Fibroblast of lung (primary cell): ENCODE measurements at regions not wholly inside any gene's neighbourhood (a gene's known extent, or its start where the extent isn't known, plus 50 kb on each side); places are given as distances from the start of the nearest gene placed in this dataset.

ENCODE experiments used
- DNase-seq, 2 donors: peaks; one replicate each; pipeline versions ENCODE4 v3.0.0 to v3.0.0-alpha.2; 2010; ENCODE audit warnings: low read depth in 2 of 2
- H2AFZ ChIP-seq: 2 replicates; pipeline ENCODE4 v1.5.1; 2012; ENCODE audit warnings: low read length, control low read depth, inconsistent platforms
- H3K27ac ChIP-seq: 2 replicates; pipeline ENCODE4 v1.5.1; 2011; ENCODE audit warnings: low read length, control low read depth; ENCODE audit not compliant: insufficient read depth
- H3K27me3 ChIP-seq: 2 replicates; pipeline ENCODE4 v1.5.1; 2011; ENCODE audit warnings: mild to moderate bottlenecking, low read length; ENCODE audit not compliant: control insufficient read depth, insufficient read depth
- H3K36me3 ChIP-seq: 2 replicates; pipeline ENCODE4 v1.5.1; 2011; ENCODE audit warnings: low read length; ENCODE audit not compliant: control insufficient read depth, insufficient read depth
- H3K4me1 ChIP-seq: 2 replicates; pipeline ENCODE4 v1.5.1; 2011; ENCODE audit warnings: low read length; ENCODE audit not compliant: control insufficient read depth, insufficient read depth; ENCODE audit errors: extremely low read depth
- H3K4me2 ChIP-seq: 2 replicates; pipeline ENCODE4 v1.5.1; 2011; ENCODE audit warnings: low read length, control low read depth; ENCODE audit not compliant: insufficient read depth; ENCODE audit errors: extremely low read depth
- H3K4me3 ChIP-seq, 4 experiments: fragments of 200-600 bp in 1 of 4; sonication (generic) in 1 of 4; replicated peaks in 1 of 4; 2 replicates each; pipeline ENCODE4 v1.5.1; 2011 to 2016; ENCODE audit warnings: low read length in 4 of 4, low read depth in 3 of 4, mild to moderate bottlenecking in 3 of 4, control low read depth in 2 of 4, inconsistent platforms in 1 of 4, mixed read lengths in 1 of 4; ENCODE audit not compliant: insufficient read depth in 1 of 4; ENCODE audit errors: control extremely low read depth in 1 of 4
- H3K79me2 ChIP-seq: 2 replicates; pipeline ENCODE4 v1.5.1; 2012; ENCODE audit warnings: mild to moderate bottlenecking, low read length, inconsistent platforms; ENCODE audit not compliant: control insufficient read depth, insufficient read depth
- H3K9ac ChIP-seq: 2 replicates; pipeline ENCODE4 v1.5.1; 2011; ENCODE audit warnings: mild to moderate bottlenecking, low read length, control low read depth; ENCODE audit not compliant: insufficient read depth
- H3K9me3 ChIP-seq: 2 replicates; pipeline ENCODE4 v1.5.1; 2012; ENCODE audit warnings: low read depth, low read length; ENCODE audit not compliant: control insufficient read depth, insufficient read depth
- H4K20me1 ChIP-seq: 2 replicates; pipeline ENCODE4 v1.5.1; 2011; ENCODE audit warnings: low read length; ENCODE audit not compliant: control insufficient read depth, insufficient read depth; ENCODE audit errors: extremely low read depth
- CTCF ChIP-seq, 2 donors: IDR thresholded peaks in 1 of 2; conservative IDR thresholded peaks in 1 of 2; 1 replicate in 1 of 2; 2 replicates in 1 of 2; pipeline ENCODE4 v1.5.1; 2011 to 2012; ENCODE audit warnings: low read length in 2 of 2, control low read depth in 1 of 2, inconsistent platforms in 1 of 2, low read depth in 1 of 2, mild to moderate bottlenecking in 1 of 2
- EZH2 ChIP-seq: IDR thresholded peaks from 2 replicates; pipeline ENCODE4 v1.5.1; 2012; ENCODE audit warnings: low read length, control low read depth, mild to moderate bottlenecking; ENCODE audit errors: missing control alignments

GRCh38 chr1:81430955-81431623, 369.6 kb upstream of the ADGRL2 start:
- Histone ChIP-seq H3K4me2 (no peak overlapping the region), H4K20me1 (no peaks in the 10 kb centered on the region), H3K79me2 (no peaks in the 10 kb centered on the region), H3K9me3 (no peaks in the 10 kb centered on the region), H3K36me3 (no peaks in the 10 kb centered on the region), H3K27me3 (no peaks in the 10 kb centered on the region), H3K4me3 (no peak overlapping the region), H3K9ac (no peak overlapping the region), H2AFZ (no peak overlapping the region), H3K4me1 (no peaks in the 10 kb centered on the region), H3K27ac (no peak overlapping the region)
- DNase-seq: peak in 1 of 2 donors; percentile 3
- TF ChIP-seq EZH2 (no peak), CTCF (conservative IDR thresholded peaks at IDR 0.05 in 1 of 2, IDR thresholded peaks at IDR 0.05 in 1 of 2; ENCODE audit: low read depth in 1 of 2, low read length in 2 of 2) (no peak)

GRCh38 chr1:81430236-81430938, 370.3 kb upstream of the ADGRL2 start:
- H3K4me1 ChIP-seq: no peaks in the 10 kb centered on the region
- H3K4me2 ChIP-seq: no peak overlapping the region
- no peak overlapping the region for H3K9ac ChIP-seq
- no peak overlapping the region for H3K4me3 ChIP-seq
- H4K20me1 ChIP-seq: no peaks in the 10 kb centered on the region
- H3K27me3 ChIP-seq: no peaks in the 10 kb centered on the region
- TF ChIP-seq EZH2 (no peak), CTCF (conservative IDR thresholded peaks at IDR 0.05 in 1 of 2, IDR thresholded peaks at IDR 0.05 in 1 of 2; ENCODE audit: low read depth in 1 of 2, low read length in 2 of 2) (no peak)
- no peaks in the 10 kb centered on the region for H3K36me3 ChIP-seq
- no peak overlapping the region for H2AFZ ChIP-seq
- no peaks in the 10 kb centered on the region for H3K9me3 ChIP-seq
- DNase-seq: no peak
- no peaks in the 10 kb centered on the region for H3K79me2 ChIP-seq
- H3K27ac ChIP-seq: no peak overlapping the region

GRCh38 chr1:81428998-81429397, 371.7 kb upstream of the ADGRL2 start:
- Histone ChIP-seq H3K4me1 (no peaks in the 10 kb centered on the region), H3K4me2 (no peak overlapping the region), H2AFZ (no peak overlapping the region), H3K79me2 (no peaks in the 10 kb centered on the region), H3K9me3 (no peaks in the 10 kb centered on the region), H3K27ac (no peak overlapping the region), H3K9ac (no peak overlapping the region), H4K20me1 (no peaks in the 10 kb centered on the region), H3K27me3 (no peaks in the 10 kb centered on the region), H3K36me3 (no peaks in the 10 kb centered on the region), H3K4me3 (no peak overlapping the region)
- no peak for DNase-seq
- TF ChIP-seq EZH2: no peak
- TF ChIP-seq CTCF (conservative IDR thresholded peaks at IDR 0.05 in 1 of 2, IDR thresholded peaks at IDR 0.05 in 1 of 2; ENCODE audit: low read depth in 1 of 2, low read length in 2 of 2): no peak
